Activated CD4-positive, alpha-beta T cell treated with anti-CD3 and anti-CD28 coated beads, Interleukin-2, amount 50 U/mL, for 16 hours (primary cell): ENCODE measurements at regions not wholly inside any gene's neighbourhood (a gene's known extent, or its start where the extent isn't known, plus 50 kb on each side); places are given as distances from the start of the nearest gene placed in this dataset.
"Not testable (repeated sequence)": the region's sequence is repeated elsewhere in the genome, so short reads cannot be mapped to it uniquely, and the experiment has no call there.

Experiments
- DNase-seq: peaks from one replicate; pipeline ENCODE4 v3.0.0-alpha.2; 2020

- no peak for DNase-seq
These were observed 373.1 kb downstream of the CD109 start for GRCh38 chr6:74069089-74069581.

DNA sequence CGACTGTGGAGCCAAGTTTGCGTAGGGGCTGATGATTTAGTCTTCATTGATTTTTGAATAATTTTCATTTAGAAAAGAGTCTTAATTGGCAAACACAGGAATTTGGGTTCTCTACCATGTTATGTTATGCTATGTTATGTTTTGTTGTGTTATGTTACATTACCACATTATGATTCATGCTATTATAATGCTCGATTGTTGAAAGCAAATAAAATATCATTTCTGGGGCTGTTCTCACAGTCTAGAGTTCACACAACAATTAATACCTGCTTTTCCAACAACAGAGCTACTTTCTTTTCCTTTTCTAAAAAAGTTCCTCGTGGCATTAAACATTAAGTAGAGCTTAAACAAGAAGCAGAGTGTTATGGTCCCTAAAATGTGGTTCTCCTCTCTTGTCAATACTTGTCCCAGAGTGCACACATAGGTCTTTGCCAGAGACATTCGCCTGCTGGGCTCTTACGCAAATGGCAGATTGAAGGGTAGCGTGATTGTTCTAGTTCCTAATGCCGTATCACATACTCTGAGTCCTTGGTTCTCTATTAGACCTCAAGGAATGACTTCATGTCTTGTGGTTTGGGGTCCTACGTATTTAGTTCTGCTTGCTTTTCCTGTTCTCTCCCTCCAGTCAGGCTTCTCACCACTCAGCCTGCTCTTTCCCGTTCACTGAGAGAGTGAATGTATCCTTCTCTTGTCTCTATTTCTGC, 370.3 kb downstream of the CD109 start:
- DNase-seq = no peak

DNA sequence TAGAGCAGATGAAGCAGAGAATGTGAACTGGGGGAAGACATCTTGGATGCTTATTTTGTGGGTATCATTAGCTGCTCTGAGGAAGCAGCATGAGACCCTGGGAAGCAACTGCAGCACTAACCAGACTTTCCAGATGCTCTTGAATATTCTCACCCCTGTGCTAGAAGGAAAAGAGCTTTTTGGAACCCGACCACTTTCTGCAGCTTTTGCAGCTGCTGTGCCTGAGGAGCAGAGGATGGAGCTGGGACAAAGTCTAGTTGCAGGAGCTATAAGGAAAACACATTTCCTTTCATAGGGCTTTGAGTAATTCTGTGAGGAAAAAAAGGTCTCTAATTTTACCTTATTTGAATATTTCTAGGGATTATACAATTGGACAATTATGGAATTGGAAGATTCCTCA, 369.7 kb downstream of the CD109 start:
- no peak for DNase-seq

- DNase-seq = no peak
These were observed 367.4 kb downstream of the CD109 start for GRCh38 chr6:74063391-74063790.

GRCh38 chr6:74061201-74061600, 365.2 kb downstream of the CD109 start:
- DNase-seq = no peak

DNA sequence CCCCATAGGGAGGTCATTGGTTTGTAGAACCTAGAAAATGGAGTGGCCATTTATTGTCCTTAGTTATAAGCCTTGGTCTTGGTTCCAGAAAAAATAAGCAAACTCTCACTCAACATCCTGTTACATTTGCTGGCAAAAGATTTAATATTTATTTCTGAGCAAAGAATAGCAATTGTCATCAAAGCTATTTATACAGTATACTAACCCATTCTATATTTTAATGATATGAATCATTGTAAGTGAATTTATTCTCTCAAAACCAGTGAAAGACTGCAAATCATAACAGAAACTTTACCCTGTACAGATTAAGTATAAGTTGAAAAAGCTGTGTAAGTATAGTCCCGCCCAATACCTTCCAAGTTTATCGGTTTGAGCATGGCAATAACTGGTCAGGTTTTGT, 364.4 kb downstream of the CD109 start:
- DNase-seq = no peak

DNA sequence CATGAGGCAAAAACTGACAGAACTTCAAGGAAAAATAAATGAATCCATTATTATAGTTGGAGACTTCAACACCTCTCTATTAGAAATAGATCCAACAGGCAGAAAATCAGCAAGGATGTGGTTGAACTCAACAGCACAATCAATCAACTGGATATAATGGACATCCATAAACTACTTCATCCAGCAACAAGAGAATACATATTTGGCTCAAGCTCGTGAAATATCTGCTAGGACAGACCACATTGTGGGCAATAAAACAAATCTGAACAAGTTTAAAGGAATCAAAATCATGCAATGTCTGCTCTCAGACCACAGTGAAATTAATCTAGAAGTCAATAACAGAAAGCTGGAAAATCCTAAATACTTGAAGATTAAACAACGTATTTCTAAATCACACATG, 362.6 kb downstream of the CD109 start:
- no peak for DNase-seq

DNA sequence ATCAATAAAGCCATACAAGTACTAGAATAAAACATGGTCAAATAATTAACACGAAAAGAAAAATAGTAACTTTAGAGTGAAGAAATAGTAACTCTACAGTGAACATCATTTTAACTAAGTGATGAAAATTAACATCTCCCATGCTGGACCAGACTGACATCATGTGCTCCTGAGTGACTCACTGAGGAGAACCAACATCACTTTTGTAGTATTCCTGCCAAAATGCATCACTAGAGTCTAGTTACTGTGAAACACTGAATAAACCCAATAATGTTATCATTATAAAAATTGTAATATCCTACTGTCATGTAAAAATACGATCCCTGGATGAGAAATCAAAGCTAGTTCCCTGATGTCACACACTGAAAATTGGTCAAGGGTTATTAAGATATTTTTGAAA, 361.3 kb downstream of the CD109 start:
- DNase-seq = no peak

- DNase-seq = no peak
These were observed 358.2 kb downstream of the CD109 start for GRCh38 chr6:74054190-74054589.

DNA sequence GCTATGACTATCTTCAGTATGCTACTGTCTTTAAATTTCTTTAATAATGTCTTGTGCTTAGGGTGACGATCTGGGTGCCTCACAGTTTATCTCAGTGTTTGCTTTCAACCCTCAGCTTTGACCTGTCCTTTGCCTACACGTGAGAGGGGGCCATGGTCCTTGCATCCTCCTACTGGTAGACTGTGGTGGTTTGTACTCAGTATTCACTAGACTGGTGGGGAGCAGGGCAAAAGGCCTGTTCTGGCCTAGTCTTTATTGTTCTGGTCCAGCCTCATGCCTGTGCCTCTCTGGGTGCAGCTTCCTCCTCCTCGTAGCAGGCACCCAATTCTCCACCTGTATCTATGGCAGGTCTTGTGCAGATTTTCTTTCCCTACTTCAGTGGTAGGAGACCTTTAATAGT, 354.9 kb downstream of the CD109 start:
- DNase-seq = no peak

DNA sequence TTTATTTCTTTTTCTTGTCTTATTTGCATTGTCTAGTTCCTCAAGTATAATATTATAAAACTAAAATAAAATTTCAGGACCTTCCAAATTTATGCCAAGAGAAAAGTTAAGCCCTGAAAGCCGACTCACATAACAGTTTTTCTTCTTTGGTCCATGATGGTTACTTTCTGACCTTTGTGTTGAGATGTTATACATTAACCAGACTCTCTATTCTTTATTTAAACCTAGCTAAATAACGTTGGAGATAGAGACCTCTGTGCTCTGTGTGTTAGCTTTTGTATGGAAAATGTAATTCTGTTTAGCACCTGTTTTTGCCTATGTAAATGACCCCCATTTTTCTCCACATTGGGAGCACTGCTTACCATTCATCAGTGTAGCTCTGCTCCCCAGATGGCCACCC, 352.4 kb downstream of the CD109 start:
- no peak for DNase-seq

DNA sequence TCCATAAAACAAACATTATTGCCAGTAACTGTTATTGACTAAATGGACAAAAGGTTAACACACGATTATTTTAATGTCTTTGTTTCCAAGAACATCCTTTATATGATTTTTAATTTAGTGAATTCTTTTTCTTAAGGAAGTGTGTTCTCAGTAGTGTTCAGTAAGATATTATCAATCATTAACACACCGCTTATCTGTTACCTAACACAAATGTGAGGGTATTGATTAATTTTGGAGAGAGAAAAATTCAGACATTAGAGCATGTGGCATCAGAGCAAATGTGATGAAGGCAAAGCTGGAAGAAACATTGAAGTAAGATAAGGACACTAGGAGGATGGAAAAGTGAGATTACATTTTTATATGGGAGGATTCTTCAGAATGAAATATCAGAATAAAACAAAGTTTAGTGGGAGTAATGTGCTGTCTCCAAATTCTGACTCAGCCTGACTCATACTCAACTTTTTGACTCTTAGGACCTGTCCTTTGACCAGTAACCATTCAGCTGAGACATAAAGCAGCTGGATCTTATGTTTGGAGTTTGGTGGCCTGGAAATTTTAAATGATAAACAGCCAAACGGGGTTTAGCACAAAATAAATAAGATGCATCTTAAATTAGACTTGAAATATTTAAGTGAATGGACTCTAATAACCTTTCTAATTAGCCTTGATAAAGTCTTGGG, 348.6 kb downstream of the CD109 start:
- DNase-seq = no peak

DNA sequence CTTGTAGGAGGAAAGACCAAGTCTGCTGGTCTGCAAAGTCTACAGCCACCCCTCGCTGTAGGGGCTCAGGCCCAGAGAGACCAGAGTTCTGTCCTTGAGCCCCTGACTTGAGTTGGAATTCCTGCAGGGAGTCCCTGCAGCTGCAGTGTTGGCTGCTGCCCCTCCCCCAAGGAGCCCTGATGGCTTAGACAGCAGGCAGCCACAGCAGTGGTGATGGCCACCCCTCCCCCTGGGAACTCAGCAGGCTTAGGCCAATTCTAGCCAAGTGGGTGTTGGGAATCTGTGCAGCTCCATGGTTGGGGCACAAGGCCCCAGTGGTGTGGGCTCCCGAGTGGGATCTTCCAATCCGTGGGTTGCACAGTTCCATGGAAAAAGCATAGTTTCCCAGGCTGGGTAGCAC, 345.4 kb downstream of the CD109 start:
- DNase-seq = no peak

DNA sequence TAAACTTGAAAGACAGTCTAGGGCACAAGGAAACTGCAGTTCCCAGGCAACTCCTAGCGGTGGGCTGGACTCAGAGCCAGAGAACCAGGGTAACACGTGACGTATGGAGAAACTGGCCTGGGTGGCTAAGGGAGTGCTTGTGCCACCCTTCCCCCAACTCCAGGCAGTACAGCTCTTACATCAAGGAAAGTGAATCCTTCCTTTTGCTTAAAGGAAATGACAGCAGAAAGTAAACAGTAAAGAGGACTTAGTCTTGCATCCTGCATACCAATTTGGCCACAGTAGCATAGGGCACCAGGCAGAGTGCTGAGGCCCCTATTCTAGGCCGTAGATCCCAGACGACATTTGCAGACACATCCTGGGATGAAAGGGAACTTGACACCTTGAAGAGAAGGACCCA, 322.8 kb downstream of the CD109 start:
- DNase-seq = no peak

GRCh38 chr6:74015427-74015826, 319.4 kb downstream of the CD109 start:
- DNase-seq = no peak

DNA sequence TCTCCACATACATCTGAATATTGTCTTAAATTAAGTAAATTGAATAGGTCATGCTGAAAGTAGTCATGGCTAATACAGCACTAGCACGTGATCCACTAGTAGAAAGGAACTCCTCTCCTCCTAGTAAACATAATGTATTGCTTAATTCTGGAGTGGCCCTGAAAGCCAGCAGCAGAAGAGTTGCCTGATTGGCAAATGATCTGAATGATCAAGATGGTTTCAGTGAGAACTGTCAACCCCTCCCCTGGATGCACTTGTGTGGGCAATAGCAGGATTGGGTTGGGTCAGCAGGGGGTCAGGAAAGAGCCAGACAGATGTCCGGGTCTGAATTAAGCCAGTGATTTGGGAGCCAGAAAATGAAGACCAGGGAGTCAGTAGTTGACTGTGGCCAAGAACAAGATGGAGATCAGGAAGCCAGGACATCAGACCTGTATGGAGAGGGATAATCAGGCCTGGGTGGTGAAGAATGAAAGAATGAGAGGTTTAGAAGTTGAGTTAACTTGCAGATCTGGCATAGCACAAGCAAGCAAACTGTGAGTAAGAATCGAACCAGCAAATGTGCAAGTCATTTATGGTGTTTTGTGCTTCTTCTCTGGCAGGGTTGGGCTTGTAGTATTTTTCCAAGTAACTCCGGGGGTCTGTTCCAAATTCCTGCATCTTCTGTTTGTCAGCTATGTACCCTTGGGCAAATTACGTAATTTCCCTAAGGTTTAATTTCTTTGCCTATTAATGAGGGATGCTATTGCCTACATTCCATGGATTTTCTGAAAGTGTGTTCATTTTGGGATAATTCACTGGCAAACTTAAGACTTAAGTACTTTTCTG, 304.9 kb downstream of the CD109 start:
- DNase-seq = no peak

- DNase-seq = not testable (repeated sequence)
These were observed 294.7 kb downstream of the CD109 start for GRCh38 chr6:73990609-73991238.

DNA sequence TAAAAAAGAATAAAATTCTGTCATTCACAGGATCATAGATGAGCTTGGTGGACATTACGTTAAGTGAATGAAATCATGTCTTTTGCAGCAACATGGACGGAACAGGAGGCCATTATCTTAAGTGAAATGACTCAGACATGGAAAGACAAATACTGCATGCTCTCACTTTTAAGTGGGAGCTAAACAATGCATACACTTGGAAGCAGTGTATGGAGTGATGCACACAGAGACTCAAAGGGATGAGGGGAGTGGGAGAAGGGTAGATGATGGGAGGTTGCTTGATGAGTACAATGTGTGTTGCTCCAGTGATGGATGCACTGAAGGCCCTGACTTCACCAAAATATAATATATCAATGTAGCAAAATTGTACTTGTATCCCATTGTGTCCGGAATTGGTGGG, 293.4 kb downstream of the CD109 start:
- DNase-seq = no peak

- DNase-seq = no peak
These were observed 289.9 kb downstream of the CD109 start for GRCh38 chr6:73985891-73986290.

GRCh38 chr6:73984571-73985210, 288.7 kb downstream of the CD109 start:
- no peak for DNase-seq

DNA sequence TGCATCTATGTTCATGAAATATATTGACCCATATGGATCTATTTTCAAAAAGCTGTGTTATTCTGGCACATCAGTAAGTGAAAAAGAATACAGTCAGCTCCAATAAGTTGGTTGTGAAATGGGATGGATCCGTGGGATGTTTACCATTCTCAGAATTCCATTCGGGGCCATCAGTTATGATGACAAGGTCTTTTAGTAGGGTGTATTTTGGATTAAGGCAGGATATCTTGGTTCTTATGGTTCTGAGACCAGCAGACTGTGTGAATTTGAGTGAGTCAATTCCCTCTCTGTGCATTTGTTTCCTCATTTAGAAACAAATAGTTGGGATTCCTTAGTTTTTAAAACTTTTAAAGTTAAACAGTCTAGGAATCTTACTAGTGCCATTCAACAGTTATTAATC, 287.4 kb downstream of the CD109 start:
- no peak for DNase-seq

- no peak for DNase-seq
These were observed 284.1 kb downstream of the CD109 start for GRCh38 chr6:73980096-73980495.

GRCh38 chr6:73978330-73978729, 282.3 kb downstream of the CD109 start:
- no peak for DNase-seq
